Suprapubic skin (tissue), 4 donors: ENCODE measurements at regions not wholly inside any gene's neighbourhood (a gene's known extent, or its start where the extent isn't known, plus 50 kb on each side); places are given as distances from the start of the nearest gene placed in this dataset.

Source experiments
- DNase-seq, 2 donors: peaks; one replicate each; pipeline ENCODE4 v3.0.0-alpha.2; 2019; ENCODE audit warnings: low spot score in 2 of 2
- H3K27ac ChIP-seq: fragments of 200-600 bp; sonication (generic); one replicate; pipeline ENCODE4 v1.5.1; 2019
- H3K27me3 ChIP-seq: fragments of 200-600 bp; sonication (generic); one replicate; pipeline ENCODE4 v1.5.1; 2019
- H3K36me3 ChIP-seq: fragments of 200-600 bp; sonication (generic); one replicate; pipeline ENCODE4 v1.5.1; 2019
- H3K4me1 ChIP-seq: fragments of 200-600 bp; sonication (generic); one replicate; pipeline ENCODE4 v1.5.1; 2019
- H3K4me3 ChIP-seq: fragments of 200-600 bp; sonication (generic); one replicate; pipeline ENCODE4 v1.5.1; 2019; ENCODE audit warnings: mild to moderate bottlenecking
- H3K9me3 ChIP-seq: fragments of 200-600 bp; sonication (generic); one replicate; pipeline ENCODE4 v1.5.1; 2019
- EP300 ChIP-seq: sonication (generic); formaldehyde crosslinking; IDR thresholded peaks from one replicate; pipeline ENCODE4 v1.6.1; 2017; ENCODE audit warnings: antibody characterized with exemption
- POLR2A ChIP-seq, 2 donors: fragments of 450-650 bp; IDR thresholded peaks; one replicate each; pipeline ENCODE4 v1.6.1; 2017; ENCODE audit warnings: antibody characterized with exemption in 2 of 2, mild to moderate bottlenecking in 2 of 2, moderate library complexity in 2 of 2
- POLR2AphosphoS5 ChIP-seq, 3 donors: sonication (generic); formaldehyde crosslinking; IDR thresholded peaks; one replicate each; pipeline ENCODE4 v1.6.1; 2017; ENCODE audit warnings: antibody characterized with exemption in 3 of 3
- WGBS: methylation state at CpG from one replicate; pipeline ENCODE4 v1.1.5; 2018; 5-methylcytosine and 5-hydroxymethylcytosine counted together
- TF ChIP-seq, protein P1 (sequence below), 2 donors: fragments of 200-600 bp in 1 of 2; fragments of 450-650 bp in 1 of 2; sonication (generic) in 1 of 2; IDR thresholded peaks; one replicate each; pipeline ENCODE4 v1.5.1; 2016 to 2019; ENCODE audit warnings: antibody characterized with exemption in 2 of 2, mild to moderate bottlenecking in 1 of 2, moderate library complexity in 1 of 2

- Histone ChIP-seq H3K4me1 (no peaks in the 10 kb centered on the region), H3K27ac (no peak overlapping the region), H3K9me3 (no peaks in the 10 kb centered on the region), H3K27me3 (no peaks in the 10 kb centered on the region), H3K4me3 (no peak overlapping the region), H3K36me3 (no peaks in the 10 kb centered on the region)
- no peak for DNase-seq
- TF ChIP-seq EP300 (no peak), POLR2AphosphoS5 (IDR thresholded peaks at IDR 0.05) (no peak), POLR2A (IDR thresholded peaks at IDR 0.05) (no peak)
- TF ChIP-seq, protein P1, sequence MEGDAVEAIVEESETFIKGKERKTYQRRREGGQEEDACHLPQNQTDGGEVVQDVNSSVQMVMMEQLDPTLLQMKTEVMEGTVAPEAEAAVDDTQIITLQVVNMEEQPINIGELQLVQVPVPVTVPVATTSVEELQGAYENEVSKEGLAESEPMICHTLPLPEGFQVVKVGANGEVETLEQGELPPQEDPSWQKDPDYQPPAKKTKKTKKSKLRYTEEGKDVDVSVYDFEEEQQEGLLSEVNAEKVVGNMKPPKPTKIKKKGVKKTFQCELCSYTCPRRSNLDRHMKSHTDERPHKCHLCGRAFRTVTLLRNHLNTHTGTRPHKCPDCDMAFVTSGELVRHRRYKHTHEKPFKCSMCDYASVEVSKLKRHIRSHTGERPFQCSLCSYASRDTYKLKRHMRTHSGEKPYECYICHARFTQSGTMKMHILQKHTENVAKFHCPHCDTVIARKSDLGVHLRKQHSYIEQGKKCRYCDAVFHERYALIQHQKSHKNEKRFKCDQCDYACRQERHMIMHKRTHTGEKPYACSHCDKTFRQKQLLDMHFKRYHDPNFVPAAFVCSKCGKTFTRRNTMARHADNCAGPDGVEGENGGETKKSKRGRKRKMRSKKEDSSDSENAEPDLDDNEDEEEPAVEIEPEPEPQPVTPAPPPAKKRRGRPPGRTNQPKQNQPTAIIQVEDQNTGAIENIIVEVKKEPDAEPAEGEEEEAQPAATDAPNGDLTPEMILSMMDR (IDR thresholded peaks at IDR 0.05): no peak
- WGBS: 69% methylated on average over 3 of the region's 3 CpGs
Measured at GRCh38 chr6:147057705-147058342, 146.4 kb upstream of the STXBP5 start.

- H3K27ac ChIP-seq: no peak overlapping the region
- no peak for TF ChIP-seq POLR2A (IDR thresholded peaks at IDR 0.05)
- no peak for TF ChIP-seq EP300
- TF ChIP-seq, protein P1 (IDR thresholded peaks at IDR 0.05): no peak
- TF ChIP-seq POLR2AphosphoS5 (IDR thresholded peaks at IDR 0.05): no peak
- WGBS: 56% methylated on average over 1 of the region's 1 CpG
- no peaks in the 10 kb centered on the region for H3K4me1 ChIP-seq
- no peak overlapping the region for H3K4me3 ChIP-seq
- no peaks in the 10 kb centered on the region for H3K27me3 ChIP-seq
- DNase-seq: no peak
- no peaks in the 10 kb centered on the region for H3K36me3 ChIP-seq
- no peaks in the 10 kb centered on the region for H3K9me3 ChIP-seq
Measured at GRCh38 chr6:147058786-147059385, 145.3 kb upstream of the STXBP5 start.

- no peaks in the 10 kb centered on the region for H3K9me3 ChIP-seq
- WGBS: 82% methylated on average over 1 of the region's 1 CpG
- H3K4me3 ChIP-seq: no peak overlapping the region
- H3K36me3 ChIP-seq: no peaks in the 10 kb centered on the region
- TF ChIP-seq POLR2AphosphoS5 (IDR thresholded peaks at IDR 0.05) (no peak), EP300 (no peak), POLR2A (IDR thresholded peaks at IDR 0.05) (no peak)
- TF ChIP-seq, protein P1 (IDR thresholded peaks at IDR 0.05): no peak
- no peak for DNase-seq
- H3K27me3 ChIP-seq: no peaks in the 10 kb centered on the region
- H3K4me1 ChIP-seq: no peaks in the 10 kb centered on the region
- H3K27ac ChIP-seq: no peak overlapping the region
Measured at GRCh38 chr6:147060636-147061035, 143.6 kb upstream of the STXBP5 start.

DNA sequence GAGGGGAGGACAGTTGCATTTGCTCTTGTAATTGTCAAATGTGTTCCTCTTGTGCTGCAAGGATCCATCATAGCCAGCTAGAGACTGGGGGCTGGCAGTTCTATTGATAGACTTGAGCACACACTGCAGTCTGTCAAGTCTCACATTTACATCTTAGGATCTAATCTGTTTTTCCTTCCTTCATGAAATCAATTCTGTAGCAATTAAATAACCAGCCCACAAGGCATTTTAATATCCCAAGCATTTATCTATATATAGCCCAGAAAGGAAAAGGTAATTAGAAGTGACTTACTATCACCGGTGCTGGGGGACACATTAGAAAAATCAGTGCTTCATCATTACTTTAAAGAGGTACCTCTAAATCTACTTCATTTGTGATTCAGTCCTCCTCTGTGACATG lies 143.0 kb upstream of the STXBP5 start:
- H3K36me3 ChIP-seq: no peaks in the 10 kb centered on the region
- no peak overlapping the region for H3K27ac ChIP-seq
- no peaks in the 10 kb centered on the region for H3K27me3 ChIP-seq
- DNase-seq: no peak
- TF ChIP-seq POLR2AphosphoS5 (IDR thresholded peaks at IDR 0.05) (no peak), EP300 (no peak), POLR2A (IDR thresholded peaks at IDR 0.05) (no peak)
- TF ChIP-seq, protein P1 (IDR thresholded peaks at IDR 0.05): no peak
- H3K9me3 ChIP-seq: no peaks in the 10 kb centered on the region
- no peaks in the 10 kb centered on the region for H3K4me1 ChIP-seq
- WGBS: 84% methylated on average over 1 of the region's 1 CpG
- H3K4me3 ChIP-seq: no peak overlapping the region

DNA sequence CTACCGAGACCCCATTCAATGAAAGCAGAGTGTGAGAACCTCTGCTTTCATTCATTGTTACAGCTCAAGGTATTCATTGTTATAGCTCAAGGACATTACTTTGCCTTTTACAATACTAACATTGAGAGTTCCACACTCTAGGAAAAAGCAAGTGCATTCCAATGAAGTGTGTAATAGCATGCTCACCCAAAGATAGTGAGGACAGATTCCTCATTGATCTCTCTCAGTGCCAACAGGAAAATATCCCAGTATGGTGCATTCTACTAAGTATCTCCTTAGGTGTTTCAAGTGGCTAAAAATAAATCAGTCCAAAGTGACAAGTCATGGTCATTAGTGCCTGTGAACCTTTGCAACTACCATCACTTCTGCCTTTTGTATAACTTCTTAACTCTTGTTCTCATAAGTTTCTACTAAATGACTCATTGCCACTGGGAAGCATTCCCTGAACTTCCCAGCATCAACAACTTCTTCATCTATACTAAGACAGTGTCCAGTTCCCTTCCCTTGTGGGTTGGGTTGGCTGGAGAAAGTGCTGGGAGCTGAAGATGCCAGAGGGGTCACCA lies 140.7 kb upstream of the STXBP5 start:
- Histone ChIP-seq H3K4me1 (no peaks in the 10 kb centered on the region), H3K36me3 (no peaks in the 10 kb centered on the region), H3K27ac (no peak overlapping the region), H3K4me3 (no peak overlapping the region), H3K9me3 (no peaks in the 10 kb centered on the region), H3K27me3 (no peaks in the 10 kb centered on the region)
- DNase-seq: no peak
- TF ChIP-seq POLR2AphosphoS5 (IDR thresholded peaks at IDR 0.05) (no peak), EP300 (no peak), POLR2A (IDR thresholded peaks at IDR 0.05) (no peak)
- TF ChIP-seq, protein P1 (IDR thresholded peaks at IDR 0.05): no peak
- 92% methylated on average over 1 of the region's 1 CpG for WGBS
